COLO668 (cell line): ENCODE measurements at regions not wholly inside any gene's neighbourhood (a gene's known extent, or its start where the extent isn't known, plus 50 kb on each side); places are given as distances from the start of the nearest gene placed in this dataset.
"Not testable (repeated sequence)": the region's sequence is repeated elsewhere in the genome, so short reads cannot be mapped to it uniquely, and the experiment has no call there.

Experiments
- DNase-seq: peaks from one replicate; lab custom pipeline; 2025; ENCODE audit not compliant: unreplicated experiment; lab: John Stamatoyannopoulos, UW

DNA sequence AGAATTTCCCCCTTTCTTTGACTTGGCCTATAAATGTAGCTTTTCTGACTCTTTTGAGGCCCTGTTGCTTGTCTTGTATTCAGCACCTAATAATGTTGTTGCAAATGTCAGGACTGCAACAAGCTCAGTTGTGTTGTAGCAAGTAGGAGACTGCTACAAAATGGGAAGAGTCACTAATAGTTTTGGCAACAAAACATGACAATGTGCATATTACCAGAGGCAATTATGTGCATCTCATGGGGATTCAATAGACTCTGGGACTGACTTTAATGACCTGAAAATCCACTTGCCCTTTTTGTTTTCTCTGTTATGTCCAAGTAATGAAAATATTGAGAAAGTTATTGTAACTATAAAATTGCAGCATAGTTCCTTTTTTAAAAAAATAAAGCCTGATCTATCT, 368.4 kb downstream of the OSTF1 start:
- DNase-seq = no peak

- DNase-seq = no peak
Observed at GRCh38 chr9:75457474-75458011, 369.2 kb downstream of the OSTF1 start.

- DNase-seq = not testable (repeated sequence)
Observed at GRCh38 chr9:75459311-75459710, 371.0 kb downstream of the OSTF1 start.

DNA sequence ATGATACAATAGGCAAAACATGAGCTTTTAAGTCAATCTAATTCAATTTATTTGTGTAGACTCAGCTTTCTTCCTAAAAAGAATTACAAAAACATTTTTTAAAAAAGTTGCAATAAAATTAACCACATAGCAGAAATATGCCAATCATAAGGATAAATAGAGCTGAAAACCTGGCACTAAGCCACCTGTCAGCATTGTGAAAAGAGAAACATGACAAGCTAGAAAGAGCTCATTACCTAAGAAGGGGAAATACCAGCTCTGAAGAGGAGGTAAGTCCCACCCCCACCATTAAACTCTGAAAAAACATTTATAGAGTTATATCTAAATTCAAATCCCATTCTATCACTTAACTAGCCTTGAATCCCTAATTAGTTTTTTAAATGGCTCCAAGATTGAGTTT, 372.9 kb downstream of the OSTF1 start:
- DNase-seq = no peak

DNA sequence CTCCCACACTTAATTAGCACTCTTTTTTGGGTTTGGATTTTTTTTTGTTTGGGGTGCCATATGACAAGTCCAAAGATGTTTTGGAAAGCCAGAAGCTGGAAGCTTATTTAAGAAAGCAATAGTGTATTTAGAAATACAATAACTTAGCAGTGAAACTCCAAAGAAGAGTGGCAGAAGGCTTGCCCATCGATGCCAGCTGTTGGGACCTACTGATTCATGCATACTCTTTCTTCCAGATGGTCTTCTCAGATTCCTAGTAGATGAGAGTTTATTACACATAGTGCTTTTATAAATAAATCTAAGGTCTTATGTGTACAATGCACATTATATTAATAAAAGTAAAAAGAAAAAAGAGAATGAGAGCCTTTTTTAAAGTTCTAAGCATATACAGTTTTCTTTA, 374.6 kb downstream of the OSTF1 start:
- DNase-seq = no peak

DNA sequence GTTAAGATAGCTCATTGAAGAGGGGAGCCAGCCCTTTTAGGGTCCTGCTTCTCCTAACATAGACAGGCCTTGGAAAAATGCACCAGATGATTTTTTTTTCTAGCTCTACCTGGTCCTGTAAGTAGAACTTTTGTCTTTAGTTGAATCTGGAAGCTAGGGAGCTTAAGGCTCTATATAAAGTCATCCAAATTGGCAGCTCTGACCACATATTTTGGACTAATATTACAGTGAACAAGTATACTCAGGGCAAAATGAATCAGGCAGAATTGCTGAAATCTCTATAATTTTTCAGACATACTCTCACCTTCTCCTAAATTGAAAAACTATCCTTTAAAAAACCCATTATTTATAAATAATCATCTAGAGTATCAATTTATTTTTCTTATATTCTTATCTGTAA, 375.6 kb downstream of the OSTF1 start:
- no peak for DNase-seq

DNA sequence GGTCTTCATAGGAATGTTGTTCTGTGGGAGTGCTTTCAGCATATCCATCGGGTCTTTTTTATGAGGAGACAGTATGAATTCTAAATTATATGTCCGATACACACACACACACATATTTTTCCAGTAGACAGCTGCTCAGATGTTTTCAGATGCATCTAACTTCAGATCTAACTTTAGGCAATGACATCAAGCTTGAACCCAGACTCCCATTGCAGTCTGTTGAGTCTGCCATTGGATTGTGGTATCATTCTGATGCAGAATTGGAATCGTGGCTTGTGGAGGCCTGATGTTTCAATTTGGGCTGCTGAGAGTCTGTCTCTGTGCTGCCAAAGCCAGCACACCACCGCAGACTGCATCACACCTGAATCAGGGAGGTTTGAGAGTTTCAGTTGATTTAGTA, 376.4 kb downstream of the OSTF1 start:
- DNase-seq = no peak

DNA sequence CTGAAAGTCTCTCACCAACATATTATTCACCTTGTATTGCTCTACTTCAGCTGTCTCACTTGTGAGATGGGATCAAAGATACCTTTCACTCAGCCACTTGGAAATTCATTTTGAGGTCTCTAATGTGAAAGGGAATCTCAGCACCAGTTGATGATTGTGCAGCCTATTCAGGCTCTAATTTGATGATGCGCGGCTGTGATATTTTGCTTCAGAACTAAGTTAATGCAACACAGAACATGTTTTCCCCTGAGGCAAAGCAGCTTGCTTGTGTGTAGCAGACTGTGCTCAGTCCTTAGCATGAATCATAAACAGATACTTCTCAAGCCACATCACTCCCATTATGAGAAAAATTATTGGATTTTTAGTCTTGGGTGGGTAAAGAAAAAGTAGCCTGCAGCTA, 378.8 kb downstream of the OSTF1 start:
- no peak for DNase-seq

GRCh38 chr9:75471549-75472114, 383.3 kb downstream of the OSTF1 start:
- no peak for DNase-seq

DNA sequence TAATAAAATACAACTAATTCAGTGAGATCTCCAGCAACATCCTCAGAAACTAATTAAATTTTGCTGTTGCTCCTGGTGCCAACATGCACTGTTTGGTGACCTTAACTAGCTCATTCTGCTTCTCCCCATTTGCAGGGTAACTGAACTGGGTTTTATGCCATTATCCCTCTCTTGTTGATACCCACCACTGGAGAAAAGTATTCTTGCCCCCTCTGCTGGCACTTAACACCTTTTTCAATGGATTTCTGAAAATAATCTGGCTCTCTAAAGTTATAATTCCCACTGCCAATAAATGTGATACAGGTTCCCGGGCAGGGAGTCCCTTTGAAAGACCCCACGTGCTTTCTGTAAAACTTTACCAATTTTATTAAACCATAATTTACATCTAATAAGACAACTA, 394.3 kb downstream of the OSTF1 start:
- DNase-seq = no peak

DNA sequence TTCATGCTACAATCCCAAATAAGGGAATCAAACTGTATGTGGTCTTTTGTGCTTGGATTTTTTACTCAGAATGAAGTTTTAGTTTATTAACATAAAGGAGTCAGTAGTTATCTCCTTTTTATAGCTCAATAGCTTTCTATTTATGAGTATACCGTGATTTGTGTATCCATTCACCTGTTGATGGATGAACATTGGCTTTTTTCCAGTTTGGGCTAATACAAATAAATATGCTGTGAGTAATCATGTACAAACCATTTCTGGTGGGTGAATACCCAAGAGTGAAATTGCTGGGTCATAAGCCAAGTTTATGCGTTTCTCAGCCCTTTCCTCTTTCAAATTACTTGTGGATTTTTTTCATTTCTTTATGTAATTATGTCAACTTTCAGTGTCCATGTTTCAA, 395.3 kb downstream of the OSTF1 start:
- DNase-seq = no peak

GRCh38 chr9:75487856-75488718, 399.8 kb downstream of the OSTF1 start:
- DNase-seq = no peak

- no peak for DNase-seq
Observed at GRCh38 chr9:75488719-75489110, 400.4 kb downstream of the OSTF1 start.

DNA sequence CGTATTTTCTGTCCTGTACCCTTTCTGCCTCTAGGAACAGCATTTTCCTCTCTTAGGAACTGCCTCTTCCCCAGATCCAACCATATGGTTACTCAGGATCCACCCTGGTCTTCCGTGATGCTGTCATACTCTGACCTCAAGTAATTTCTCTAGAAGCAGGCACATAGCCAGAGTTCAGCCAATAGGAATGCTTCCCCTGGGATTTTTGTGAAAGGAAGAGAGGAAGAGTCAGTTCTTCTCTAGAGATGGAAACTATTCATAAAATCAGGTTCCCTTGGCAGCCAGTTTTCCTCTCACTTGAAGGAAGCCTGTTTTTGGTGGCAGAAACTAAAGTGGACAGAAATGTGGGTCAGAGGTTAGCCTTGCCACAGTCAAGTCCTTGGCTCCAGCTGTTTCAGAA, 400.1 kb upstream of the PCSK5 start:
- DNase-seq = no peak

GRCh38 chr9:75491533-75491932, 398.9 kb upstream of the PCSK5 start:
- DNase-seq = no peak

DNA sequence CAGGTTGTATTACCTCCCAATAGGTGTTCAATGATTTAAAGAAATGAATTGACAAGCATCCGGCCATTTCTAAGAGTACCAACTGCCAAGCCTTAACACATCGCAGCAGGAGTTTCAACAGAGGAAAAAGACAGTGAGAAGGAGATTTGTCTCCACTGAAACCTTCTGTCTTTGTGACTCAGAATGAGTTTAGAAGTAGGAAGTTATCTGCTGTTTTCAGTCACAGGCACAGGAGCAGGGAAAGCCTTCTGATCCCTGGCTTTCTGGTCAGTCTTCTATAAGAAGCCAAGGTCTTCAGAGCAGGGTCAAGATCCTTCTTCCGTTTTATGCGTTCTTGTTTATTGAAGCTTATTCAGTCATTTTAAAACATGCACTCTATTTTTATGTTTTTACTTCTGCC, 390.7 kb upstream of the PCSK5 start:
- no peak for DNase-seq

GRCh38 chr9:75500479-75500878, 390.0 kb upstream of the PCSK5 start:
- DNase-seq = no peak

DNA sequence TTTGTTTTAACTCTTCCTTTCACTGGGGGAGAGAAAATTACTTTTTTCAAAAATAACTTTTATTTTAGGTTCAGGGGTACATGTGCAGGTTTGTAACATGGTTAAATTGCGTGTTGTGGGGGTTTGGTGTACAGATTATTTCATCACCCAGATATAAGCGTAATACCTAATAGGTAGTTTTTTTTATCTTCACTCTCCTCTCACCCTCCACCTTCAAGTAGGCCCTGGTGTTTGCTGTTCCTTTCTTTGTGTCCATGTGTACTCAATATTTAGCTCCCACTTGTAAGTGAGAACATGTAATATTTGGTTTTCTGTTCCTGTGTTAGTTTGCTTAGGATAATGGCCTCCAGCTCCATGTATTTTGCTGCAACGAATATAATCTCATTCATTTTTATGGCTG, 389.5 kb upstream of the PCSK5 start:
- DNase-seq = not testable (repeated sequence)

DNA sequence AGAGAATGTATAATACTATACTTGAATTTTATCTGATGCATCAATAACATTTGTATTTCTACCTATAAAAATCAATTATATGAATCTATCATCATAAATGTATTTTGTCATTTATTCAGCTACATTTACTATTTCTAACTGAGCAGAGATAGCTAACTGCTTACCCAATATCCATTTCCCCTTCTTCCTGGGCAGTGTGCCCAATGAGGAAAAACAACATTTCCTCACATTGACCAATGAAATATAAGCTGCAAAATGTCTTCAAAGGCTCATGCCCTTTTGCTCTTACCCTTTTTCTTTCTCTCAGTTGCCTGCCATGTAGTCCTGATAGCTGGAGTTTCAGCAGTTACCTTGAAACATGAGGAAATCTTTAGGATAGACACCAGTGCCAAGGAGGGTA, 385.8 kb upstream of the PCSK5 start:
- DNase-seq = no peak

DNA sequence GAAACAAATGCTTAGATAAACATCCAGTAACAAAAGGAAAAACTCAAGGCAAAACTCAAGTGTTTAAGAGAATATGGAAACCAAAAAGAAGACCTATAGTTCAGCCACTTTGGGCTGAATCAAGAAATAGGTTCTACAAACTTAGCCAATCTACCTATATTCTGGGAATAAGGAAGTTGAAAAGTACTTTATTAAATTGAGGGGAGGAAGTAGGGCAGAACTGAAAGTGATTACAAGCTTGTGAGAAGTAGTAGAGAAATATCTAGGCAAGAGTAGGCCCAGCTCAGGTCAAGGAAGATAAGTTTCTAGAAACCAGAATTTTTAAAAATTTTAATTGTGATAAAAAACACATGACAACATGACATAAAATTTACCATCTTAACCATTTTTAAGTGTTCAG, 384.8 kb upstream of the PCSK5 start:
- no peak for DNase-seq

- DNase-seq = no peak
Observed at GRCh38 chr9:75529463-75529862, 361.0 kb upstream of the PCSK5 start.

DNA sequence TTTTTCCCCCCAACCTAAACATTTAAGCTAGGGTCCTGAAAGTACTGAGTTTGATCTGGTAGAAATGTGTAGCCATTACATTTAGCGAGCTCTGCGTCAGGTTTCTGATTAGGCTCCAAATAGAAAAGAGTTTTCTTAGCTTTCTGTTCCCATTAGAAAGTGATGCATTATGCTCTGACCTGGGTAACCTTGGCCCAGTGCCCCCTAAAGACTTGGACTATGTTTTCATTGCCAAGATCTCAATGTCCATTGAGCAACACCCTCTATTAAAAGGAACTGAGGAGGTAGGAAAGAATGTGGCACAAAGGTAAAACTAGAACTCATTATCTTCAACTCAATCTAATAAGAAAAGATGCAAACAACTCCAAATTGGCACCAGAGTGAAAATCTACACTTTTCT, 358.9 kb upstream of the PCSK5 start:
- no peak for DNase-seq
